ENCODE measurements at regions not wholly inside any gene's neighbourhood (a gene's known extent, or its start where the extent isn't known, plus 50 kb on each side); places are given as distances from the start of the nearest gene placed in this dataset.

DNA sequence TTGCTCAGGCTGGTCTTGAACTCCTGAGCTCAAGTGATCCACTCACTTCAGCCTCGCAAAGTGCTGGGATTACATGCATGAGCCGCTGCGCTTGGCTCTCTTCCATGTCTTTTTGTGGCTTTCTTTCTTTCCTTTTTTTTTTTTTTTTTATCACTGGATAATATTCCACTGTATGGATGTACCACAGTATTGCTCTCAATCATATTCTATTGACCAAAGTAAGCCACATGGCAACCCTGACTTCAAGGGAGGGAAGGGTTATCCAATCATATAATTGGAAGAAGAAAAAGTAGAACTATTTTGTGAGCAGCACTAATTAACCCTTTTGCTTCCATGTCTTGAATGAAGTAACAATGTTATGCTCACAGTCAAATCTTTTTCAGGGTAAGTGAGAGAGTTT is 307.0 kb upstream of the RASGRP1 start:
- TF ChIP-seq, protein P1, sequence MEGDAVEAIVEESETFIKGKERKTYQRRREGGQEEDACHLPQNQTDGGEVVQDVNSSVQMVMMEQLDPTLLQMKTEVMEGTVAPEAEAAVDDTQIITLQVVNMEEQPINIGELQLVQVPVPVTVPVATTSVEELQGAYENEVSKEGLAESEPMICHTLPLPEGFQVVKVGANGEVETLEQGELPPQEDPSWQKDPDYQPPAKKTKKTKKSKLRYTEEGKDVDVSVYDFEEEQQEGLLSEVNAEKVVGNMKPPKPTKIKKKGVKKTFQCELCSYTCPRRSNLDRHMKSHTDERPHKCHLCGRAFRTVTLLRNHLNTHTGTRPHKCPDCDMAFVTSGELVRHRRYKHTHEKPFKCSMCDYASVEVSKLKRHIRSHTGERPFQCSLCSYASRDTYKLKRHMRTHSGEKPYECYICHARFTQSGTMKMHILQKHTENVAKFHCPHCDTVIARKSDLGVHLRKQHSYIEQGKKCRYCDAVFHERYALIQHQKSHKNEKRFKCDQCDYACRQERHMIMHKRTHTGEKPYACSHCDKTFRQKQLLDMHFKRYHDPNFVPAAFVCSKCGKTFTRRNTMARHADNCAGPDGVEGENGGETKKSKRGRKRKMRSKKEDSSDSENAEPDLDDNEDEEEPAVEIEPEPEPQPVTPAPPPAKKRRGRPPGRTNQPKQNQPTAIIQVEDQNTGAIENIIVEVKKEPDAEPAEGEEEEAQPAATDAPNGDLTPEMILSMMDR (IDR thresholded peaks at IDR 0.05; ENCODE audit: low read depth, low read length): no peak
- H3K4me3 ChIP-seq (ENCODE audit: low read depth, low read length): no peak overlapping the region

DNA sequence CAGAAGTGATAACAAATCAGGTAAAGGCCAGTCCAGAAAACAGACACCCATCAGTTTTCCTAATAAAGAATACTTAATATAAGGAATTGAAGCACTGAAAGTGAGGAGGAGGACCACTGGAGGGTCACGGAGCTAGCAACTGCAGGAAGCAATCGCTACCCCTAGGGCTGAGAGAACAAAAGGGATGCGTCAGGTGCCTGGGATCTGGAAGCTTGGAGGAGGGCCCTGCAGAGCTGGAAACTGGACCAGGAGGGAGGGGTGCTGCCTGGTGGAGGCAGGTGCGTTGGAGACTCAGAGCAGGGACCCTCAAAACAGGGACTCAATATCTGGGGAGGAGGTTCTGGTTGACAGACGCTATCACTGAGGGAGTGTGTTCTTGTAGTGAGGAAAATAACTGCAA is 308.1 kb upstream of the RASGRP1 start:
- H3K4me3 ChIP-seq (ENCODE audit: low read depth, low read length): no peak overlapping the region
- TF ChIP-seq, protein P1 (IDR thresholded peaks at IDR 0.05; ENCODE audit: low read depth, low read length): no peak

DNA sequence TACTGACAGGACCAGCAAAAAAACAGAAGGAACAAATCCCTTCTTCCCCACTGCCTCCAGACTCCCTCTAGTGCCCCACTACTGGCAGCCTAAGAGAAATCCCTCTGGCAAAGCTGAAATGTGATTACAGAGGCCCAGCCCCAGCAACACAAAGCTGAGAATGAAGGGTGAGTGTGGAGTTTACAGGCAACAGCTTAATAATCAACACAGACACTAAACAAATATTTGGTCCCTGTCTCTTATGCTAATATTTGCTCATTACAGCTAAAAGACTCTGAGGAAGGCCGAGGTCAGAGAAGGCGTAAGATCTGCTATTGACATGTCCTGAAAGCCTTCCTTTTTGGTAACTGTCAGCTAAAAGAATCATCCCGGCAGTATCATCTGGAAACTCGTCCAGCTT is 308.5 kb upstream of the RASGRP1 start:
- TF ChIP-seq, protein P1 (IDR thresholded peaks at IDR 0.05; ENCODE audit: low read depth, low read length): no peak
- no peak overlapping the region for H3K4me3 ChIP-seq (ENCODE audit: low read depth, low read length)

DNA sequence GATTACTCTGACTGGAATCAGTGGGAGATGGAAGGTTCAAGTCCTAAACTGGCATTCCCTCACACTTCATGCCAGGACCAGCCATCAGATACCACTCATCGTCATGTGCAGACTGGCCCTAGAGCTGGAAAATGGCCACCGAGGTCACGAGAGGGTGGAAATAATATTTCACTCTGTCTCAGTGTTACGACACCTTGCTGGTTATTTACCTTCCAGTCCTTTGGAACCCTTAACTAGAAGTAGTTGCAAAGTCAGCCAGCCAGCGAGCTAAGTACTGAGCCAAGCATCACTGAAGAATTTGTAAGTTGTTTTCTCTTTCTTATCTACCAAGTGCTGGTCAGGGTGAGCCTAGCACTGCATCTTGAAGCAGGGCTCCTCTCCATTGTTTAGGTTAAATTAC is 309.9 kb upstream of the RASGRP1 start:
- TF ChIP-seq, protein P1 (IDR thresholded peaks at IDR 0.05; ENCODE audit: low read depth, low read length): no peak
- H3K4me3 ChIP-seq (ENCODE audit: low read depth, low read length): no peak overlapping the region

DNA sequence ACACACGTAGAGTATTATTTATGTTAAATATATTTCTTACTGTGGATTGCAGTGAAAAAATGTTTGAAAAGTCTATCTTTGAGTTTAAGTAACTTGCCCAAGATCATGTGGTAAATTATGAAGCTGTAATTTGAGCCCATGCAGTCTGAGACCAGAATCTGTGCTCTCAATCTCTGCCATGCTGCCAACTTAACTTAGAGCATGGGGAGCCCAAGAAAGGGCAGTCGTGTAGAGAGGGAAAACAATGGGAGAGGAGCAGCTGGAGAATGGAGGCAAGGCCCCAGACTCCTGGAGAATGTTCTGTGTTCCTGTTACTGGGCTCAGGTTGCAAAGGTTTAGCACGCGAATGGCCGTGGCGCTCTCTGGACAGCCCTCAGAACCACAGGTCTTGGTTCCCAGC is 311.6 kb upstream of the RASGRP1 start:
- TF ChIP-seq, protein P1 (IDR thresholded peaks at IDR 0.05; ENCODE audit: low read depth, low read length): no peak
- H3K4me3 ChIP-seq (ENCODE audit: low read depth, low read length): no peak overlapping the region

DNA sequence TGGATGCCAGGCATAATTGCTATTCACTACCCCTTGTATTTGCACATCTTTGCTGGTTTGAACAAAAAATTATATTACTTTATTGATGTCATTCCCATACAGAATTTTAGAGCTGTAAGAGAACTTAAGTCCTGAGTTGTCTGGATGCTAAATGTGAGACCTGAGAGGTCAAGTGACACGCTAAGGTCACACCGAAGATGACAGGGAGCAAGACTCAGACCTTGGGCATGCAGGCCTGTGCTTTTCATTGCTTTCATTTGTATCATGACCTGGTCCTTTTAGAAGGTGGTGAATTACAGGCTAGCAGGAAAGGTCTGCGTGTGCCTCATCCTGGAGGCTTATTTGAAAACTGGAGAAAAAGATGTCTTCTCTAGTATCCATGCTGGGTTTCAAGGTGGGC is 312.0 kb upstream of the RASGRP1 start:
- no peak overlapping the region for H3K4me3 ChIP-seq (ENCODE audit: low read depth, low read length)
- TF ChIP-seq, protein P1 (IDR thresholded peaks at IDR 0.05; ENCODE audit: low read depth, low read length): no peak

DNA sequence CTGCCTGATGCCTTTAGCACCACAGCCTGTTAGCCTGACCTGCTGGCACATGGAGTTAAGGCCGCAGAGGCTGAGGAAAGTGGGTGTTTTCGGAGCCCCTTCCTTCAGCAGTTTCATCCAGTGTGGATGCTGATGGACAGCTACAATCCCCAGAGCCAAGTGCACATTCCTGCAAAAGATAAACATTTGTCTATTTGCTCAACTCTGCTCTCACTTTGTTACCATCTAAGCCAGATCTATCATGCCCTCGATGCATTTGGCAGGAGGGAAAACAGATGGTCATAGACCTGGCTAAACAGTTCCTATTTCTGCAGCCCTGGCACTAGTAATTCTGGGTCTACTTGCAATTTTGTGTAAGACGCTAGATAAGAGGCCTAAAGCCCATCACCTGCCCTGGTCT is 312.9 kb upstream of the RASGRP1 start:
- TF ChIP-seq, protein P1 (IDR thresholded peaks at IDR 0.05; ENCODE audit: low read depth, low read length): no peak

More for the DNA sequence above, 312.9 kb upstream of the RASGRP1 start:
- H3K4me3 ChIP-seq (ENCODE audit: low read depth, low read length): no peak overlapping the region

All from WI38 (cell line).